ENCODE measurements at regions not wholly inside any gene's neighbourhood (a gene's known extent, or its start where the extent isn't known, plus 50 kb on each side); places are given as distances from the start of the nearest gene placed in this dataset.

DNA sequence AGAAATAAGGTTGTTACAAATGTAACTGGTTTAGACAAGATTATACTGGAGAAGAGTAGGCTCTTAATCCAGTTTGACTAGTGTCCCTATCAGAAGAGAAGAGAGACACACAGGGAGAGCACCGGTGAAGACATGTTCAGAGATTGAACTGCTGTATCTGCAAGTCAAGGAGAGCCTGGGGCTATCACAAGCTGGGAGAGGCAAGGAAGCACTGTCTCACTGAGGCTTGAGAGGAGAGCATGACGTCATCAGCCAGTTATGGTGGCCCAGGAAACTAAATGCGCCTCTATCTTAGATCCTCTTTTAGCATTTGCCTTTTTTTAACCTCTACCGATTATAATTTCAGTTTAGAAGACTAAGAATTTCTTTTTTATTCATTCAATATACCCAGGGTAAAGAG lies 583.4 kb downstream of the TRAM1L1 start:
- TF ChIP-seq FOSL2 (IDR thresholded peaks at IDR 0.05; ENCODE audit: borderline replicate concordance, low read depth): no peak
- TF ChIP-seq POLR2AphosphoS5 (IDR thresholded peaks at IDR 0.05; ENCODE audit: low read depth, low read length): no peak
- no peak for TF ChIP-seq EZH2phosphoT487 (IDR thresholded peaks at IDR 0.05; ENCODE audit: borderline replicate concordance, low read depth)
- TF ChIP-seq, protein P1, sequence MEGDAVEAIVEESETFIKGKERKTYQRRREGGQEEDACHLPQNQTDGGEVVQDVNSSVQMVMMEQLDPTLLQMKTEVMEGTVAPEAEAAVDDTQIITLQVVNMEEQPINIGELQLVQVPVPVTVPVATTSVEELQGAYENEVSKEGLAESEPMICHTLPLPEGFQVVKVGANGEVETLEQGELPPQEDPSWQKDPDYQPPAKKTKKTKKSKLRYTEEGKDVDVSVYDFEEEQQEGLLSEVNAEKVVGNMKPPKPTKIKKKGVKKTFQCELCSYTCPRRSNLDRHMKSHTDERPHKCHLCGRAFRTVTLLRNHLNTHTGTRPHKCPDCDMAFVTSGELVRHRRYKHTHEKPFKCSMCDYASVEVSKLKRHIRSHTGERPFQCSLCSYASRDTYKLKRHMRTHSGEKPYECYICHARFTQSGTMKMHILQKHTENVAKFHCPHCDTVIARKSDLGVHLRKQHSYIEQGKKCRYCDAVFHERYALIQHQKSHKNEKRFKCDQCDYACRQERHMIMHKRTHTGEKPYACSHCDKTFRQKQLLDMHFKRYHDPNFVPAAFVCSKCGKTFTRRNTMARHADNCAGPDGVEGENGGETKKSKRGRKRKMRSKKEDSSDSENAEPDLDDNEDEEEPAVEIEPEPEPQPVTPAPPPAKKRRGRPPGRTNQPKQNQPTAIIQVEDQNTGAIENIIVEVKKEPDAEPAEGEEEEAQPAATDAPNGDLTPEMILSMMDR (IDR thresholded peaks at IDR 0.05): no peak
- TF ChIP-seq, protein P2, sequence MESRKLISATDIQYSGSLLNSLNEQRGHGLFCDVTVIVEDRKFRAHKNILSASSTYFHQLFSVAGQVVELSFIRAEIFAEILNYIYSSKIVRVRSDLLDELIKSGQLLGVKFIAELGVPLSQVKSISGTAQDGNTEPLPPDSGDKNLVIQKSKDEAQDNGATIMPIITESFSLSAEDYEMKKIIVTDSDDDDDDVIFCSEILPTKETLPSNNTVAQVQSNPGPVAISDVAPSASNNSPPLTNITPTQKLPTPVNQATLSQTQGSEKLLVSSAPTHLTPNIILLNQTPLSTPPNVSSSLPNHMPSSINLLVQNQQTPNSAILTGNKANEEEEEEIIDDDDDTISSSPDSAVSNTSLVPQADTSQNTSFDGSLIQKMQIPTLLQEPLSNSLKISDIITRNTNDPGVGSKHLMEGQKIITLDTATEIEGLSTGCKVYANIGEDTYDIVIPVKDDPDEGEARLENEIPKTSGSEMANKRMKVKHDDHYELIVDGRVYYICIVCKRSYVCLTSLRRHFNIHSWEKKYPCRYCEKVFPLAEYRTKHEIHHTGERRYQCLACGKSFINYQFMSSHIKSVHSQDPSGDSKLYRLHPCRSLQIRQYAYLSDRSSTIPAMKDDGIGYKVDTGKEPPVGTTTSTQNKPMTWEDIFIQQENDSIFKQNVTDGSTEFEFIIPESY (IDR thresholded peaks at IDR 0.05; ENCODE audit: borderline replicate concordance, low read depth): no peak
- TF ChIP-seq SIN3A (IDR thresholded peaks at IDR 0.05; ENCODE audit: borderline replicate concordance, low read depth, low read length): no peak
- no peak for TF ChIP-seq NRF1 (IDR thresholded peaks at IDR 0.05; ENCODE audit: low read depth, low read length)
- TF ChIP-seq SMC3 (IDR thresholded peaks at IDR 0.05; ENCODE audit: low read depth, low read length): no peak
- TF ChIP-seq, protein P3, sequence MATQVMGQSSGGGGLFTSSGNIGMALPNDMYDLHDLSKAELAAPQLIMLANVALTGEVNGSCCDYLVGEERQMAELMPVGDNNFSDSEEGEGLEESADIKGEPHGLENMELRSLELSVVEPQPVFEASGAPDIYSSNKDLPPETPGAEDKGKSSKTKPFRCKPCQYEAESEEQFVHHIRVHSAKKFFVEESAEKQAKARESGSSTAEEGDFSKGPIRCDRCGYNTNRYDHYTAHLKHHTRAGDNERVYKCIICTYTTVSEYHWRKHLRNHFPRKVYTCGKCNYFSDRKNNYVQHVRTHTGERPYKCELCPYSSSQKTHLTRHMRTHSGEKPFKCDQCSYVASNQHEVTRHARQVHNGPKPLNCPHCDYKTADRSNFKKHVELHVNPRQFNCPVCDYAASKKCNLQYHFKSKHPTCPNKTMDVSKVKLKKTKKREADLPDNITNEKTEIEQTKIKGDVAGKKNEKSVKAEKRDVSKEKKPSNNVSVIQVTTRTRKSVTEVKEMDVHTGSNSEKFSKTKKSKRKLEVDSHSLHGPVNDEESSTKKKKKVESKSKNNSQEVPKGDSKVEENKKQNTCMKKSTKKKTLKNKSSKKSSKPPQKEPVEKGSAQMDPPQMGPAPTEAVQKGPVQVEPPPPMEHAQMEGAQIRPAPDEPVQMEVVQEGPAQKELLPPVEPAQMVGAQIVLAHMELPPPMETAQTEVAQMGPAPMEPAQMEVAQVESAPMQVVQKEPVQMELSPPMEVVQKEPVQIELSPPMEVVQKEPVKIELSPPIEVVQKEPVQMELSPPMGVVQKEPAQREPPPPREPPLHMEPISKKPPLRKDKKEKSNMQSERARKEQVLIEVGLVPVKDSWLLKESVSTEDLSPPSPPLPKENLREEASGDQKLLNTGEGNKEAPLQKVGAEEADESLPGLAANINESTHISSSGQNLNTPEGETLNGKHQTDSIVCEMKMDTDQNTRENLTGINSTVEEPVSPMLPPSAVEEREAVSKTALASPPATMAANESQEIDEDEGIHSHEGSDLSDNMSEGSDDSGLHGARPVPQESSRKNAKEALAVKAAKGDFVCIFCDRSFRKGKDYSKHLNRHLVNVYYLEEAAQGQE (IDR thresholded peaks at IDR 0.05; ENCODE audit: low read depth, low read length): no peak
- TF ChIP-seq, protein P4, sequence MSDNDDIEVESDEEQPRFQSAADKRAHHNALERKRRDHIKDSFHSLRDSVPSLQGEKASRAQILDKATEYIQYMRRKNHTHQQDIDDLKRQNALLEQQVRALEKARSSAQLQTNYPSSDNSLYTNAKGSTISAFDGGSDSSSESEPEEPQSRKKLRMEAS (IDR thresholded peaks at IDR 0.05; ENCODE audit: low read depth): no peak
- no peak for TF ChIP-seq RFX5 (IDR thresholded peaks at IDR 0.05; ENCODE audit: low read length)
